ENCODE measurements at regions not wholly inside any gene's neighbourhood (a gene's known extent, or its start where the extent isn't known, plus 50 kb on each side); places are given as distances from the start of the nearest gene placed in this dataset.

GRCh38 chr16:5979905-5980550, 882.4 kb upstream of the EEF2KMT start:
- TF ChIP-seq JUNB (IDR thresholded peaks at IDR 0.05; ENCODE audit: unreplicated experiment) (no peak), CTCF (conservative IDR thresholded peaks at IDR 0.05; ENCODE audit: low read depth in 2 of 2) (no peak), REST (IDR thresholded peaks at IDR 0.05; ENCODE audit: unreplicated experiment) (no peak), EZH2 (IDR thresholded peaks at IDR 0.05; ENCODE audit: low read depth, unreplicated experiment) (no peak), POLR2AphosphoS5 (IDR thresholded peaks at IDR 0.05; ENCODE audit: low read depth) (no peak), ZNF114 (CRISPR knock-in tag; IDR thresholded peaks at IDR 0.05) (no peak)
